ENCODE measurements at regions not wholly inside any gene's neighbourhood (a gene's known extent, or its start where the extent isn't known, plus 50 kb on each side); places are given as distances from the start of the nearest gene placed in this dataset.

GRCh38 chr12:131535779-131536178, 175.1 kb upstream of the SFSWAP start:
- TF ChIP-seq POLR2A (IDR thresholded peaks at IDR 0.05) = no peak
- no peak for DNase-seq
- Histone ChIP-seq H3K36me3 (no peaks in the 10 kb centered on the region), H3K27ac (no peak overlapping the region), H3K27me3 (no peaks in the 10 kb centered on the region), H3K4me3 (no peak overlapping the region), H3K4me1 (no peaks in the 10 kb centered on the region), H3K9me3 (no peaks in the 10 kb centered on the region)
- intact Hi-C loops (cut with DNase I; ENCODE audit: low total_unique reads) = no loop called here

DNA sequence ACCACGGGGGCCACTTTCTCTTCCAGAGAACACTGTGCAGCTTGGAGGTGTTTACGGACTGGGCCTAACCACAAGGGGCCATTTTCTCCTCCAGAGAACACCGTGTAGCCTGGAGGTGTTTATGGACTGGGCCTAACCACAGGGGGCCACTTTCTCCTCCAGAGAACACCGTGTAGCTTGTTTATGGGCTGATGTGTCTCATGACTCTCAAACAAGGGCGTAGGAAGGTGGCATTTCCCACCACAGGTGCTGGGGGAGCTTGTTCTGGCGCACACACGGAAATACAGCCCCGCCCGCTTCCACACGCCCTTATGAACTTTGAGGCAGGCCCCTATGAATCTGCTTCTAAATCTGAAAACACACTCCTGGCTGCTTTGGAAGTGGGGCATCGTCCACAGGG, 174.6 kb upstream of the SFSWAP start:
- no peaks in the 10 kb centered on the region for H3K36me3 ChIP-seq
- no peaks in the 10 kb centered on the region for H3K4me1 ChIP-seq
- no peak overlapping the region for H3K4me3 ChIP-seq
- H3K27me3 ChIP-seq = no peaks in the 10 kb centered on the region
- H3K9me3 ChIP-seq = no peaks in the 10 kb centered on the region
- no peak for DNase-seq
- TF ChIP-seq POLR2A (IDR thresholded peaks at IDR 0.05) = no peak
- TF ChIP-seq, protein P1, sequence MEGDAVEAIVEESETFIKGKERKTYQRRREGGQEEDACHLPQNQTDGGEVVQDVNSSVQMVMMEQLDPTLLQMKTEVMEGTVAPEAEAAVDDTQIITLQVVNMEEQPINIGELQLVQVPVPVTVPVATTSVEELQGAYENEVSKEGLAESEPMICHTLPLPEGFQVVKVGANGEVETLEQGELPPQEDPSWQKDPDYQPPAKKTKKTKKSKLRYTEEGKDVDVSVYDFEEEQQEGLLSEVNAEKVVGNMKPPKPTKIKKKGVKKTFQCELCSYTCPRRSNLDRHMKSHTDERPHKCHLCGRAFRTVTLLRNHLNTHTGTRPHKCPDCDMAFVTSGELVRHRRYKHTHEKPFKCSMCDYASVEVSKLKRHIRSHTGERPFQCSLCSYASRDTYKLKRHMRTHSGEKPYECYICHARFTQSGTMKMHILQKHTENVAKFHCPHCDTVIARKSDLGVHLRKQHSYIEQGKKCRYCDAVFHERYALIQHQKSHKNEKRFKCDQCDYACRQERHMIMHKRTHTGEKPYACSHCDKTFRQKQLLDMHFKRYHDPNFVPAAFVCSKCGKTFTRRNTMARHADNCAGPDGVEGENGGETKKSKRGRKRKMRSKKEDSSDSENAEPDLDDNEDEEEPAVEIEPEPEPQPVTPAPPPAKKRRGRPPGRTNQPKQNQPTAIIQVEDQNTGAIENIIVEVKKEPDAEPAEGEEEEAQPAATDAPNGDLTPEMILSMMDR (IDR thresholded peaks at IDR 0.05) = no peak
- no peak overlapping the region for H3K27ac ChIP-seq
- intact Hi-C loops (cut with DNase I; ENCODE audit: low total_unique reads) = no loop called here

DNA sequence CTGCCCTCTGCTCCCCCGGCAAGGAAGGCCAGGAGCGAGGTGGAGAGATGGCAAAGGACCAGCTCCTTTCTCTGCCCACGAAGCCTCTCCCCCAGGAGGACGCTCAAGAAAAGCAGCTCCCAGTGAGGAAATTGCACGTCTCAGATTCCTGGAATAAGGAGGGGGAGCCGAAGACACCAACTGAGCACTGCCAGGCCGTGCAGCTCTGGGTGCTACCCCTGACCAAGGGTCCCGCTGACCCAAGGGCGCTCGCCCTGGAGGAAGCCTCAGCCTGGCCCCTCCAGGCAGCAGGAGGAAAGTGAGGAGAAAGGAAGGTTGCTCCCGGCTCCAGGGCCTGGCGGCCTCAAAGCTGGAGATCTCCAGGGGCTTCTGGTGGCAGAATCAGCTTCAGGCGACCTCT, 174.1 kb upstream of the SFSWAP start:
- TF ChIP-seq, protein P1 (IDR thresholded peaks at IDR 0.05) = no peak
- no peak for TF ChIP-seq POLR2A (IDR thresholded peaks at IDR 0.05)
- Histone ChIP-seq H3K4me3 (no peak overlapping the region), H3K9me3 (no peaks in the 10 kb centered on the region), H3K27me3 (no peaks in the 10 kb centered on the region), H3K4me1 (no peaks in the 10 kb centered on the region), H3K36me3 (no peaks in the 10 kb centered on the region), H3K27ac (no peak overlapping the region)
- no peak for DNase-seq
- intact Hi-C loops (cut with DNase I; ENCODE audit: low total_unique reads) = no loop called here

GRCh38 chr12:131537267-131537958, 173.5 kb upstream of the SFSWAP start:
- Histone ChIP-seq H3K27ac (no peak overlapping the region), H3K4me1 (no peaks in the 10 kb centered on the region), H3K27me3 (no peaks in the 10 kb centered on the region), H3K36me3 (no peaks in the 10 kb centered on the region), H3K9me3 (no peaks in the 10 kb centered on the region), H3K4me3 (no peak overlapping the region)
- no peak for DNase-seq
- no peak for TF ChIP-seq POLR2A (IDR thresholded peaks at IDR 0.05)
- TF ChIP-seq, protein P1 (IDR thresholded peaks at IDR 0.05) = no peak
- intact Hi-C loops (cut with DNase I; ENCODE audit: low total_unique reads) = no loop called here

DNA sequence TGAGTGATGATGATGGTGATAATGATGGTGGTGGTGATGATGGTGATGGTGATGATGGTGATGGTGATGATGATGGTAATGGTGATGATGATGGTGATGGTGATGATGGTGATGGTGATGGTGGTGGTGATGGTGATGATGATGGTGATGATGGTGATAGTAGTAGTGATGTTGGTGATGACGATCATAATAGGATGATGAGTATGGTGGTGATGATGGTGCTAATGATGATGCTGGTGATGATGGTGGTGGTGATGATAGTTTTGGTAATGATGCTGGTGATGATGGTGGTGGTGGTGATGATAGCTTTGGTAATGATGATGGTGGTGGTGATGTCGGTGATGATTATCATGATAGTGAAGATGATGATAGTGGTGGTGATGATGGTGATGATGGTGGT, 171.5 kb upstream of the SFSWAP start:
- Histone ChIP-seq H3K36me3 (no peaks in the 10 kb centered on the region), H3K9me3 (no peaks in the 10 kb centered on the region), H3K4me3 (no peak overlapping the region), H3K4me1 (no peaks in the 10 kb centered on the region), H3K27me3 (no peaks in the 10 kb centered on the region), H3K27ac (no peak overlapping the region)
- no peak for DNase-seq
- no peak for TF ChIP-seq POLR2A (IDR thresholded peaks at IDR 0.05)
- TF ChIP-seq, protein P1 (IDR thresholded peaks at IDR 0.05) = no peak
- intact Hi-C loops (cut with DNase I; ENCODE audit: low total_unique reads) = no loop called here

Measured in uterus (tissue), 3 donors.